Stimulated activated CD4-positive, alpha-beta T cell treated with anti-CD3 and anti-CD28 coated beads, Interleukin-15, amount 100 ng/mL, for 48 hours (primary cell): ENCODE measurements at regions not wholly inside any gene's neighbourhood (a gene's known extent, or its start where the extent isn't known, plus 50 kb on each side); places are given as distances from the start of the nearest gene placed in this dataset.

Experiments used
- DNase-seq, 2 donors: peaks; one replicate each; pipeline ENCODE4 v3.0.0-alpha.2; 2020; ENCODE audit warnings: low read depth in 2 of 2

DNA sequence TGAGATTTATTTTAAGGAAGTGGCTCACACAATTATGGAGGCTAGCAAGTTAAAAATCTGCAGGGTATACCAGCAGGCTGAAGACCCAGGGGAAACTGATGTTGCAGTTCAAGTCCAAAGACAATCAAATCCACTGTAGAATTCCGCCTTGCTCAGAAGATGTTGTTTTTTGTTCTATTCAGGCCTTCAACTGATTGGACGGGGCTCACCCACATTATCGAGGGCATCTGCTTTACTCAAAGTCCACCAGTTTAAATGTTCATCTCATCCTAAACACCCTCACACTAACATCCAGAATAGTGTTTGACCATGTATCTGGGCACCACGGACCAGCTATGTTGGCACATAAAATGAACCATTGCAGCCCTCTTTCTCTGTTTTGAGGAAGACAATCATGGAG is 211.2 kb upstream of the GPR26 start:
- no peak for DNase-seq

DNA sequence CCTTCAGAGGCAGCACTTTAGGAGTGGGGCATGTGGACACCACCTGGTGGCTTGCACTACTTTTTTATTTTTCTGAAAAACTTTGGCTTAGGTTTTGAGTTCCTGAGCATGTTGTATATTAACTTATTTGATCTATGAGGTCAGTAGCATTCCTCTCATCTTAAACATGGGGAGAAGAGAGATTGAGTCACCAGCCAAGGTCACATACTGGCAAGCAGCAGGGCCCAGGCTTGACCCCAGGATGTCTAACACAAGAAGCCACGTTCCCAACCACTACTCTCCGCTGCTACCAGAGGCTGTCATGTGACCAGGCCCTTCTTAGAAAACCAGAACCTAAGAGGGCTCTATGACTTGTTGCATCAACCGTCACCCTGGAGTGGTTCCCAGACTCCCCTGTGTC is 210.3 kb upstream of the GPR26 start:
- no peak for DNase-seq

DNA sequence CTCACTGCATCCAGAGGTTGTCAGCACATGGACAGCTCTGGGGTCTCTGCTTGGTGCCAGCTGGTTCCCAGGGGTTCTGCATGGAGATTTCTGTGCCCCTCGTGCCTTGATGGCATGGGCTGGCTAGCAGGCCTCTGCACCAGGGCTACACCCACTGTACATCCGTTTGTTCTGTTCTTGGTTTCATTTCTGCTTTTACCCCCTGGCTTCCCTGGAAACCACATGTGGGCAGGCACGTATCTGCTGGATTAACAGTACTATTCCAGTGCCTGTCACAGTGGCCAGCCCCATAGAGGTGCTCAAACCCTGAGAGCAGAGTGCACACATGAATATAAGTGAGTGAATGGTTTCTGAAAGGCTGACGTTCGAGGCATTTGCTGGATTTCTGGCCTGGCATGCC is 207.2 kb upstream of the GPR26 start:
- no peak for DNase-seq

DNA sequence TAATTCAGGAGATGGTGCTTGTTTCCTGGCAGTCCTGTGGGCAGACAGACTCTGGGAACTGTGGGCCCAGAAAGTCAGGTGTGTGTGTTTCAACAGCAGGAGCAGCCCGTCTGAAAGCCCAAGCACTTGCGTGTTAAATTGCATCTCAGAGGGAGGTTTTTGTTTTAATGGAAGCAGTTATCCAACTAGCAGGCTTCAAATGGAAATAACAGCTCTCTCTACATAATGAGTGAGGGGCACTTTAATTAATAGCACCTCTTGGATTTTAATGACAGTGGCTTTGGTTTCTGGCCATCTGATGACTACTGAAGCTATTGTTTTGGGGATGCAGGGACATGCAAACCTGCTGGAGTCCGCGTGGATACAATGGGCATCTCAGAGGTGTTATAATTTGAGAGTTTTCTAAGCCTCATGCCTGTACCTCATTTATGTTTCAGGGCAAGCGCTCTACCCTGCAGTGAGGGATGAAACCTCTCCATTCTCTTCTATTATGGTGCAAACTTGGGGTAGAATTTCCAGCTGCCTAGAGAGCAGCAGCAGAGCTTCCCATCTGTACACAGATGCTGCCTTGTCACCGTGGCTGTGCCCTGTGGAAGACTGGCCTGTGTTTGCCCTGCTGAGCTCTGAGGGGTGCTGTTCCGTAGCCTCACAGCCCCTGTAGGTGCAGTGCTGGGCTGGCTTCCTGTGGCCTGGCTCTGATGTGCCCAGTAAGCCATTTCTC is 206.6 kb upstream of the GPR26 start:
- DNase-seq = no peak

GRCh38 chr10:123462246-123462645 is 203.9 kb upstream of the GPR26 start:
- no peak for DNase-seq

DNA sequence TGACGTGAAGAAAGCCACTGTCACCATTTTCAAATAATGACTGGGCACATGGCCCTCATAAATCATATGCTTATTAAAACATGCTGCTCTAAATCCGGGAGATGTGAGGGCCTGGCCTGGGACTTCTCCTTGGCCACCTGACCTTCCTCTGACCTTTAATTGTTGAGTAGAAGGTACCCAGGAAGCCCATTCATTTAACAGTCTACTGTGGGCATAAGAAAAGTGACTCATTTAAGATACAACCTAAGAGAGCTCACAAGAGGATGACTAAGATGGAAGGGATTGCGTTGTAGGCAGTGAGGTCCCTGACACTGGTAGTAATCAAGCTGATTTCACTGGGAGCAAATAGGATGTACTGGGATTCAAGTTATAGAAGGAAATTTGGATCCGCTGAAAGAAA is 203.4 kb upstream of the GPR26 start:
- DNase-seq = no peak

- no peak for DNase-seq
Observed at GRCh38 chr10:123463181-123463580, 203.0 kb upstream of the GPR26 start.

GRCh38 chr10:123463698-123464097 is 202.5 kb upstream of the GPR26 start:
- no peak for DNase-seq

DNA sequence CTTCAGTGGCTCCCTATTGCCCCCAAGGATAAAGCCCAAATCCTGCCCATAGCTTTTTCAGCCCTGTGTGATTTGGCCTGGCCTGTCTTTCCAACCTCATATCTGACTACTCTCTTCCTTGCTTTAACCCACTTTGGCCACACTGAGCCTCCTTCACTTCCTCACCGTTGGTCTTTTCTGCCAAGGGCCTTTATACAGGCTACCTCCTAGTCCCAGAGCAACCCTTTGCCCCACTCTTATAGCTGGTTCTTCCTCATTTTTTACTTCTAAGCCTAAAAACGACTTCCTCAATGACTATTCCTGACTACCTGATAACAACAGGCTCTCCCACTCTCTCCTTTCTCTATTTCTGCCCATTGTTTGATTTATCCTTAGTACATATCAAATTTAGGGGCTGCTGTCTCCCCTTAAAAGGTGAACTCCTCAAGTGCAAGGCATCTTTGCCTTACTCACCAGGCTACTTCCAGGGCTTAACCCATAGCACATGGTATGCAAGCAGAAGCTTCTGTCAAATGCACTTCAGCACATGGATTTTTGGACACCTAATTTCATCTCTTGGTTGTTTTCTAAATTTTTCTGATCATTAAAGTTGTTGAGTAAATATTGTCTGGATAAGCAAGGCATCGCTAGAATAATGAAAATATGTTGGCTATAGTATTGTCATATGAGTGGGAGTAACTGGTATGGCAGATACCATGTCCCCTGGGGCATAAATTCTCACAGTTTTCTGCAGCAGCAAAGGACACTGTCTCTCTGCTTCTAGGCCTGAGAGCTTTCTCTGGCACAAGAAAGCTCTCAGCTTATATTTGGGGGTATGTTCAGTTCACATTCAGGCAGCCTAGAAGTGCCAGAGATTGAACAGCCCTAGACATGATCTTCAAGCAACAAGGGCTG is 201.5 kb upstream of the GPR26 start:
- no peak for DNase-seq

- DNase-seq = no peak
Observed at GRCh38 chr10:123470336-123470921, 195.7 kb upstream of the GPR26 start.

DNA sequence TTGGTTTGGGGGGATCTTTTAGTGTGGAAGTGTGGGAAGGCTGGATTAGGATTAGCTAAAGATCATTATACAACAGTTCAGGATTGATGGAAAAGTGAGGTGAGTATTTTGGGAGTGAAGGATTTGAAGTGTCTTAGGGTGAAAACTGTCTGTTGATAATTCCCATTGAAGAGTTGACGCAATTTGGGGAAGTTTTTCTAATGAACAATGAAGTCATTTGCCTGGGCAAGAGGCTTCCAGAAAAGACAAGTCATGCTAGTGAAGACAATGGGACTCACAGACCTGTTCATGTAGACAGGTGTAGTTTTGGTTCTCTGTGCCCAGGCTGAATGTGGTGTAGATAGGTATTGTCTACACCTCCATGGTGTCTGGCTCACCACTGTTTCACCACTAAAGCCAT is 194.3 kb upstream of the GPR26 start:
- no peak for DNase-seq

DNA sequence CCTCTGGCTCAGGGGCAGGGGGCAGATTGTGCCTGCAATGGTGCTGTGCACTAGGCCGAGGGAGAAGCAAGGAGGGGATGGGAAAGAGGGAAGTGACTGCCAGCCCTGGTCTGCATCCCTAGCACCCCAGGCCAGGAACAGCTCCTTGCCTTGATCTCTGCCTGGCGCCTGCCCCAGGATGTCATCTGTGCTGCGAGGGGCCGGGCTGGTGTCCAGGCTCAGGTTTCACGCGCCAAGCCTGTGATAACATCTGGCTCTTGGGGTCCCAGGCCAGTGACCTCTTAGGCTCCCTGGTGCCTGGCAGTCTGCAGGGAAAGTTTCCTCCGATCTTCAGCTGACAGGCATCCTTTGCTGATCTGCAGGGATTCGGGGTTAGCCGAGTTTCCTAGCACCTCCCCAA is 193.5 kb upstream of the GPR26 start:
- DNase-seq = no peak

DNA sequence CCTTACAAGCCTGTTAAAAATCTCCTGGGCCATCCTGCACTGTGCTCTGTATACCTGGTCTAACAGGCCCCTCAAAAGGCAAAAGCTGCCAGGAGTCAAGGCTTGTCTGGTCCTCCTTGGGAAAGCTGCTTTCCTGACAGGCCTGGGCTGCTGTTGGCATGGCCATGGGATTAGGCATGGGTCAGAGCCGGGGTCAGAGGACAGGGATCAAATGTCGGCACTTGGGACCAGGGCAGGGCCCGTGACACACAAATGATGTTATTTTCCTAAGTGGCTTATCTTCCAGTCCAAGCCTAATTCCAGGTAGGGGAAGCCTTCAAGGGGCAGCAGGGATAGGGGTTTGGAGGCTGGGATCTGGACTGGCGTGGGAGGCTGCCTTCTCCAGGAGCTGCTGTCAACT is 191.5 kb upstream of the GPR26 start:
- no peak for DNase-seq

GRCh38 chr10:123475466-123475865 is 190.7 kb upstream of the GPR26 start:
- no peak for DNase-seq

- DNase-seq = no peak
Observed at GRCh38 chr10:123478116-123478515, 188.0 kb upstream of the GPR26 start.

- DNase-seq = no peak
Observed at GRCh38 chr10:123479640-123480039, 186.5 kb upstream of the GPR26 start.

DNA sequence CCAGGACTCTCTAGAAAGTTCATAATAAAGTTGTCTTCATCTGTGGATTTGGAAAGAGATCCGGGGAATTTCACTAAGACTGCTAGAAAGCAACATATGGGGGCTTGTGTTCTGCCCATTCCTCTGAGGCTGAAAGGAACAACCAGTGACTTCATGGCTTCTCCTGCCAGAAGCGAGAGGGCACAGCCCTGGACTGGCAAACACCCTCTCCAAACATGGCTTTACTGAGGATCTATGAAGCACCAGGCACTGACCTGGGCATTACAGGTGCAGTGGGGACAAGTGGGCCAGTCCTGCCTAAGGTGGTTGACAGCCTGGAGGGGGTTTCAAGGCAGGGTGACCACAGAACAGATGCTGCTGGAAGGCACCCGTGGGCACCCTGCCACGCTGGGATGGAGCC is 185.8 kb upstream of the GPR26 start:
- no peak for DNase-seq

DNA sequence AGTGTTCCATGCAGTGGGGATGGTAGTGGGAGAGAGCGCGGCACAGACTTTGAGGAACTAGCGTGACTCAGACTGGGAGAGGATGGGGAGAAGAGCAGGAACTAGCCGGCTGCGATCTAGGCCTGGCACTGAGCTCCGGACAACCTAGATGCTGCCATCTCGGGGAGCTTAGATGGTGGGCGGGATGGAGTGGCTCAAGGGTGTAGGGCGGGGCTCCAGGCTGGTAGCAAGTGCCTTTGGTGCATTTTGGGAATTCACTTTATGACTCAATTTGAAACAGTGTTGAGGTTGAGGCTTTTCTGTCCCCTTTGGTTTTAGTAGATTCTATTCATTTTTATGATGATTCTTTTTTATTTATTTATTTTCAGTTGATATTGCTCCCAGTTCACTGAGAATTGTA is 185.3 kb upstream of the GPR26 start:
- DNase-seq = no peak

GRCh38 chr10:123484722-123485121 is 181.4 kb upstream of the GPR26 start:
- no peak for DNase-seq

- DNase-seq = no peak
Observed at GRCh38 chr10:123485341-123485960, 180.7 kb upstream of the GPR26 start.

DNA sequence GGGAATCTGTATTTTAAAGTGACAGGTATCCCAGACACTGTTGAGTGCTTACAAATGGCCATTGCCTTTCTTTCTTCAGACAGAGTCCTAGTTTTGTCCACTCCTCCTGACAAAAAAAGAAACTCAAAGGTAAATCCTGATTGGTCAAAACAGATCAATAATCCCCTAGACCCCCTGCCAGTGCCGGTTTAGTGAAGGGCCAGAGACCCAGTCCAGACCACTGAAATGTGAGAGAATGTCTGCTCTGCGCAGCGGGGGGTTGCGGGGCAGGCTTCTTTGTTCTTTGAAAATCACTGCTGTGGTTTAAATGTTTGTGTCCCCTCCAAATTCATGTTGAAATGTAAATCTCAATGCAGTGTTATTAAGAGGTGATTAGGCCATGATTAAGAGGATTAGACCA is 177.7 kb upstream of the GPR26 start:
- no peak for DNase-seq

- DNase-seq = no peak
Observed at GRCh38 chr10:123491364-123491763, 174.8 kb upstream of the GPR26 start.
